Heart right ventricle (tissue), 16 donors: ENCODE measurements at regions not wholly inside any gene's neighbourhood (a gene's known extent, or its start where the extent isn't known, plus 50 kb on each side); places are given as distances from the start of the nearest gene placed in this dataset.
A peak's percentile ranks its signal among the peaks of the same experiment; 100 is the strongest.
"Not testable (repeated sequence)": the region's sequence is repeated elsewhere in the genome, so short reads cannot be mapped to it uniquely, and the experiment has no call there.

ENCODE experiments used
- ATAC-seq, 8 donors: fragments of 200-7000 bp; cut with Tn5 transposase; one replicate each; pipeline ENCODE4 v1.9.1; 2020; ENCODE audit warnings: mild to moderate bottlenecking in 8 of 8, moderate library complexity in 8 of 8, moderate number of reproducible peaks in 1 of 8
- DNase-seq, 2 donors: peaks; one replicate each; pipeline ENCODE4 v3.0.0-alpha.2; 2020
- H3K27ac ChIP-seq, 10 donors: fragments of 200-600 bp; sonication (generic) in 2 of 10; one replicate each; pipeline versions ENCODE4 v1.5.0 to v1.8.0; 2020 to 2022; ENCODE audit warnings: mild to moderate bottlenecking in 3 of 10
- H3K27me3 ChIP-seq, 7 donors: fragments of 200-600 bp; one replicate each; pipeline ENCODE4 v1.8.0; 2021 to 2022; ENCODE audit warnings: mild to moderate bottlenecking in 2 of 7
- H3K36me3 ChIP-seq, 9 donors: fragments of 200-600 bp; sonication (generic) in 1 of 9; one replicate each; pipeline versions ENCODE4 v1.5.0 to v1.8.0; 2020 to 2022; ENCODE audit warnings: mild to moderate bottlenecking in 2 of 9
- H3K4me1 ChIP-seq, 9 donors: fragments of 200-600 bp; sonication (generic) in 1 of 9; one replicate each; pipeline versions ENCODE4 v1.5.0 to v1.8.0; 2020 to 2022; ENCODE audit warnings: mild to moderate bottlenecking in 4 of 9
- H3K4me3 ChIP-seq, 10 donors: fragments of 200-600 bp; sonication (generic) in 2 of 10; one replicate each; pipeline versions ENCODE4 v1.5.0 to v1.8.0; 2020 to 2022; ENCODE audit warnings: mild to moderate bottlenecking in 7 of 10, moderate library complexity in 2 of 10
- H3K9me3 ChIP-seq, 11 donors: fragments of 200-600 bp in 10 of 11; sonication (generic) in 2 of 11; one replicate each; pipeline versions ENCODE4 v1.5.0 to v1.8.0; 2013 to 2022; ENCODE audit warnings: mild to moderate bottlenecking in 2 of 11, control low read depth in 1 of 11, moderate library complexity in 1 of 11
- WGBS, 2 donors: extraction: QIAGEN DNeasy Blood & Tissue Kit; methylation state at CpG; one replicate each; pipeline ENCODE4 v1.1.7; 2013; ENCODE audit warnings: inconsistent platforms in 1 of 2; 5-methylcytosine and 5-hydroxymethylcytosine counted together
- intact Hi-C, 10 donors: fragments of 100-400 bp; cut with DNase I; formaldehyde crosslinking; loops; one replicate each; pipeline versions ENCODE4 v1.11.1 to v1.14.2; 2022
- TF ChIP-seq, protein P1 (sequence below), 9 donors: fragments of 200-600 bp; sonication (generic) in 2 of 9; IDR thresholded peaks; one replicate each; pipeline versions ENCODE4 v1.5.0 to v1.8.0; 2021 to 2022; ENCODE audit warnings: antibody characterized with exemption in 9 of 9, mild to moderate bottlenecking in 5 of 9, moderate library complexity in 1 of 9
- donor health status: Arrhythmogenic right ventricular cardiomyopathy.
- donor health status: ischemic (EF 13 %, LVEDD 7.1; RV severe dilation, severe dysfunction).
- donor health status: healthy with polysubstance abuse.
- donor health status: DM: no; HTN: yes; CAD: no.
- donor health status: DM: no; HTN: no; CAD: no.
- donor health status: ischemic (EF 25% LVEDD 6.9; RV normal size, moderate dysfunction).
- donor health status: ischemic (EF 25% LVEDD 5.7; RV mildly dilated, moderate dysfunction).
- donor health status: healthy.
- donor health status: DM: yes; HTN: yes; CAD: no.
- donor health status: Ischemic cardiomyopathy.
- donor health status: ischemic (EF 35%, LVEDD 5.7; RV mildly dilated, moderate dysfunction).
- donor health status: nonischemic (EF 11% LVEDD 7.7; RV severe dilation, severe dysfunction).
- donor health status: DM: yes; HTN: yes; CAD: no.
- donor health status: PGD.
- donor health status: ischemic (EF 29% LVEDD 5.4; RV normal size, mild dysfunction).
- donor health status: nonischemic (EF 23%, LVEDD 6.1; RV moderate dilation, normal function).

DNA sequence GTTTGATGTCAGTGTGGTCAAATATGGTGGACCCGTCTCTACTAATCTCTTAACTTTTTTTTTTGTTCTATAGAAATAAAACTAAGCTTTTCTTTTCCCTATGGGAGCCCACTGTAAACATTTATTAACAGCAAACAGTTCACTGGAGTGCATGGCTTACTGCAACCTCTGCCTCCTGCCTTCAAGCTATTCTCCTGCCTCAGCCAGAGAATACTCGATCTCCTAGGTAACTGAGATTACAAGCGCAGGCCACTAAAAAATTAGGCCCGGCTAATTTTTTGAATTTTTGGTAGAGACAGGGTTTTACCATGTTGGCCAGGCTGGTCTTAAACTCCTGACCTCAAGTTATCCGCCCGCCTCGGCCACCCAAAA lies 80.0 kb downstream of the PPIAL4G start:
- peaks cover 0 to 16% (median 0%) of the 10 kb centered on the region in 9 donors for H3K4me1 ChIP-seq
- ATAC-seq, DNase-seq, H3K36me3 ChIP-seq, H3K27ac ChIP-seq, intact Hi-C loops, H3K9me3 ChIP-seq, H3K27me3 ChIP-seq: not testable (repeated sequence)
- peak overlapping the region in 8 of 10 donors; percentile 41 to 67 (median 59) for H3K4me3 ChIP-seq
- WGBS, 2 donors: 46 to 52% methylated on average over 4 of the region's 7 CpGs

DNA sequence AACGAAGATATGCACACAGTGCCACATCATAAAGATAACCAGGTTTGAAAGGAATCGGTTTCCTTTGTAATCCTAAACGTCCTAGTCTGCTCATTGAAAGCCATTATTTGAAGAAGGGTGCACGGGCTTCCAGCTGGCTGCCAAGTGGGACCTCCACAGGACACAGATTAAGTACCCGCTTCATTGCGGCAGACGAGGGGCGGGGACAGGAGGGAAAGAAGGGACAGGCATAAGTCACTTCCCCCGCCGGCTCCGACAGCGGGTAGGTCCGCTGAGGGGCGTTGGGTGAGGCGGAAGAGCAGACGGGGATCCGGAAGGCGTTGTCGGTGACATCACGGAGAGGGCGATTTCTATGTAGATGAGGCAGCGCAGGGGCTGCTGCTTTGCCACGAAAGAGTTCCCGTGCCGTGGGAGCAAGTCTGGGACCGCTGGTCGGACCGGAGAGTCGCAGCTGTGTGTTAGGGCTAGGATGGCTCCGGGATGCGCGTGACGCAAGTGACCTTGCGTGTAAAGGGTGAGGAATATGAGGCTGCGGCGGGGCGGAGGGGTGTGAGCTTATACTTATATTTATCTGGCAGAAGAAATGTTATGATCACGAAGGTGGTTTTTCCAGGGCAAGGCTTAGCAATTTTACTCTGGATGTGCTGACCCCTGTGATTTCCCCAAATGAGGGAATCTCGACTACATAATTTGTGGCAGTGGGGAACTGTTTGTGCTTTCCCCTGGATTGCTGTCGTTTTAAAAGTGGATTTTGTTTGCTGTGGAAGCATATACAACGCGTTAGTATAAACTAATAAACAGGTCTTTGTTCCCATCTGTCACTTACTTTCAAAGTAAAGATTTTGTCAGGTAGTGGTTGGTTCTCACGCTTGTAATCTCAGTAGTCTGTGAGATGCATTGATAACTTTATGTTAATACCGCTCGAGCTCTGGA lies 80.7 kb downstream of the PPIAL4G start:
- peak overlapping the region in 8 of 10 donors; percentile 15 to 84 (median 50) for H3K27ac ChIP-seq
- WGBS, 2 donors: 1 to 3% methylated on average over 43 to 45 of the region's 45 CpGs
- intact Hi-C loops, H3K36me3 ChIP-seq, H3K9me3 ChIP-seq, H3K27me3 ChIP-seq: not testable (repeated sequence)
- peaks cover 0 to 16% (median 0%) of the 10 kb centered on the region in 9 donors for H3K4me1 ChIP-seq
- ATAC-seq (peak; percentile 95 to 99 (median 96)), DNase-seq (peak; percentile 78 to 81)
- peak overlapping the region; percentile 41 to 67 (median 57) for H3K4me3 ChIP-seq

DNA sequence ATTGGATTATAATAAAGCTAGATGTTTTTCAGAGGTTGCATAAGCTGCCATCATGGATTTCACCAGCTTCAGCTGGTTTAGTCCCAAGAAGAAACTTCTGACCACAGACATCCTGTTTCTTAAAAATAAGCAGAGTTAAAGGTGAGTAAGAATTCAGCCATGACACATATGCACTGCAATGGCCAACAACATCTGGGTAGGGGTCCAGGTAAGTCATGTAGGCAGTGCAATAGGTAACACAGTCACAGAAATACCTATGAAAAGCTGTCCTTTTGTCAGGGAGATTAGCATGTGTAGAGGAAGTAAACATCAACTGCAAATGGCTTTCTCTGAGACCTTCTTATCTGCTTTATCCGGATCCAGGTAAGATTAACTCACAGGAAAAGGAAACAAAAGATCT lies 85.6 kb downstream of the PPIAL4G start:
- intact Hi-C loops, H3K36me3 ChIP-seq, H3K4me1 ChIP-seq, H3K4me3 ChIP-seq, H3K9me3 ChIP-seq, ATAC-seq, DNase-seq, H3K27me3 ChIP-seq: not testable (repeated sequence)
- 29 to 30% methylated on average over 1 of the region's 1 CpG for WGBS, 2 donors
- H3K27ac ChIP-seq: peak overlapping the region in 1 of 10 donors; percentile 12

DNA sequence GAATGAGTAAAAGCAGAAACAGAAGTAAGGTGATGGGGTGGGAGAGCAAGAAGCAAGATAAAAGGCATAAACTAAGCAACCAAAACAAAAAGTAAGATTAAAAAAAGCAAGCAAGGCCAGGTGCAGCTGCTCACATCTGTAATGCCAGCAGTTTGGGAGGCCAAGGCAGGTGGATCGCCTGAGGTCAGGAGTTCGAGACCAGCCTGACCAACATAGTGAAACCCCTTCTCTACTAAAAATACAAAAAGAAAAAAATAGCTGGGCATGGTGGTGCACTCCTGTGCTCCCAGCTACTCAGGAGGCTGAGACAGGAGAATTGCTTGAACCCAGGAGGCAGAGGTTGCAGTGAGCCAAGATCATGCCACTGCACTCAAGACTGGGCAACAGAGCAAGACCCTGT lies 90.6 kb downstream of the PPIAL4G start:
- ATAC-seq, intact Hi-C loops, H3K27ac ChIP-seq, H3K4me3 ChIP-seq, H3K27me3 ChIP-seq, H3K36me3 ChIP-seq, DNase-seq, H3K9me3 ChIP-seq: not testable (repeated sequence)
- peaks cover 0 to 17% (median 0%) of the 10 kb centered on the region in 9 donors for H3K4me1 ChIP-seq
- 94 to 95% methylated on average over 2 of the region's 2 CpGs for WGBS, 2 donors

DNA sequence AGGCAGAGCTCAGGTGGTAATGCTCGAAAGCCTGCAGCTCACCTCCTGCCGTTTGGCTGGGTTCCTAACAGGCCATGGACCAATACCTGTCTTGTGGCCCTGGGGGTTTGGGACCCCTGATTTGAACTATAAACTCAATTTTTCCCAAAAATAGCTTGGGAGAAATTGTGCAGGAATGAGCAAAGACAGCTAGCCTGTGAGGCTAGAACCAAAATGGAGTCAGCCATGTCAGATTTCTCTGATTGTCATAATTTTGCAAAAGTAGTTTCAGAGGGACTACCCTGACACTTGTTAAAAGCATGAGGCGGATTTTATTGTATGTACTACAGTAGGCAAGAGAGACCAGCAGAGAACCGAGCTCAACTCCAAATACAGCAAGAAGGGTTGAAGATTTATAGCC lies 91.8 kb downstream of the PPIAL4G start:
- H3K27me3 ChIP-seq, DNase-seq, ATAC-seq, intact Hi-C loops, H3K27ac ChIP-seq, H3K36me3 ChIP-seq, H3K4me3 ChIP-seq, H3K9me3 ChIP-seq: not testable (repeated sequence)
- WGBS, 2 donors: 78 to 87% methylated on average over 4 of the region's 4 CpGs
- peaks cover 0 to 17% (median 0%) of the 10 kb centered on the region in 9 donors for H3K4me1 ChIP-seq

DNA sequence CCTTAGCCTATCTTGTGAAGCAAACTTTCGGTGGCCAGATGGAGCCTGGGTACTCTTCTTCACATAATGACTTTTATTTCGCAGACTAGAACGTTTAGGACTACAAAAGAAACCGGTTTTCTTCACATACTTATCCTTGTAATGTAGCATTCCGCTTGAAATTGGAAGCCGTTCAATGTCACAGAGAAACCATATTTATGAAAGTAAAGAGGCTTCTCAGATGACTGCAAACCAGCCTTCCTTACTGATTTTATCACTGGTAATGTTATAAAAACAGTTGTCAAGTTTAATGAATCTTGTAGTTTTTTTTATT lies 94.1 kb downstream of the PPIAL4G start:
- 30 to 31% methylated on average over 6 of the region's 6 CpGs for WGBS, 2 donors
- peaks cover 0 to 9% (median 0%) of the 10 kb centered on the region in 7 donors for H3K27me3 ChIP-seq
- no peak for ATAC-seq
- H3K36me3 ChIP-seq: no peaks in the 10 kb centered on the region
- H3K4me3 ChIP-seq: peak overlapping the region in 9 of 10 donors; percentile 31 to 65 (median 55)
- H3K9me3 ChIP-seq: no peaks in the 10 kb centered on the region
- TF ChIP-seq, protein P1, sequence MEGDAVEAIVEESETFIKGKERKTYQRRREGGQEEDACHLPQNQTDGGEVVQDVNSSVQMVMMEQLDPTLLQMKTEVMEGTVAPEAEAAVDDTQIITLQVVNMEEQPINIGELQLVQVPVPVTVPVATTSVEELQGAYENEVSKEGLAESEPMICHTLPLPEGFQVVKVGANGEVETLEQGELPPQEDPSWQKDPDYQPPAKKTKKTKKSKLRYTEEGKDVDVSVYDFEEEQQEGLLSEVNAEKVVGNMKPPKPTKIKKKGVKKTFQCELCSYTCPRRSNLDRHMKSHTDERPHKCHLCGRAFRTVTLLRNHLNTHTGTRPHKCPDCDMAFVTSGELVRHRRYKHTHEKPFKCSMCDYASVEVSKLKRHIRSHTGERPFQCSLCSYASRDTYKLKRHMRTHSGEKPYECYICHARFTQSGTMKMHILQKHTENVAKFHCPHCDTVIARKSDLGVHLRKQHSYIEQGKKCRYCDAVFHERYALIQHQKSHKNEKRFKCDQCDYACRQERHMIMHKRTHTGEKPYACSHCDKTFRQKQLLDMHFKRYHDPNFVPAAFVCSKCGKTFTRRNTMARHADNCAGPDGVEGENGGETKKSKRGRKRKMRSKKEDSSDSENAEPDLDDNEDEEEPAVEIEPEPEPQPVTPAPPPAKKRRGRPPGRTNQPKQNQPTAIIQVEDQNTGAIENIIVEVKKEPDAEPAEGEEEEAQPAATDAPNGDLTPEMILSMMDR (IDR thresholded peaks at IDR 0.05): no peak
- peak overlapping the region in 8 of 10 donors; percentile 62 to 91 (median 72) for H3K27ac ChIP-seq
- peaks cover 0 to 23% (median 0%) of the 10 kb centered on the region in 9 donors for H3K4me1 ChIP-seq
- intact Hi-C loops: loop anchor here in 1 of 10 donors (10.0 kb wide), 1 partner anchor 54 kb away; no protein-coding TSS in a partner anchor
- no peak for DNase-seq
